ENCODE measurements at regions not wholly inside any gene's neighbourhood (a gene's known extent, or its start where the extent isn't known, plus 50 kb on each side); places are given as distances from the start of the nearest gene placed in this dataset.

GRCh38 chr5:124628721-124629596 is 117.5 kb downstream of the ZNF608 start:
- H3K27ac ChIP-seq (ENCODE audit: extremely low read length, insufficient read depth, low read length): no peak overlapping the region
- H3K9me3 ChIP-seq (ENCODE audit: low read length): no peaks in the 10 kb centered on the region
- no peak overlapping the region for H2AFZ ChIP-seq (ENCODE audit: low read length)
- FAIRE-seq (peak; percentile 12), ATAC-seq (peak; percentile 98), DNase-seq (ENCODE audit: low spot score) (peak; percentile 84)
- H4K20me1 ChIP-seq (ENCODE audit: insufficient read depth, low read length): no peaks in the 10 kb centered on the region
- peaks cover 45% of the 10 kb centered on the region for H3K4me1 ChIP-seq (ENCODE audit: insufficient read depth, low read length)
- H3K4me2 ChIP-seq (ENCODE audit: low read depth, low read length): peak overlapping the region; percentile 52
- ChIA-PET POLR2A (interaction anchor here (0.7 to 1.5 kb wide), 11 partner anchors 12 to 120 kb away, joined by 3 to 17 read pairs (median 5); no protein-coding TSS in a partner anchor), CTCF (ENCODE audit: low intra/inter-chr PET ratio, low total read pairs) (no interaction called here)
- peak overlapping the region in 2 of 3 experiments; percentile 12 to 58; a peak in 4 of 6 replicates for H3K4me3 ChIP-seq (replicated peaks in 1 of 3; ENCODE audit: insufficient read depth in 1 of 3, low read depth in 2 of 3, low read length in 3 of 3)
- BruUV-seq (replicated peaks): no TSS peak
- in situ Hi-C loops (cut with HindIII; ENCODE audit: extremely low pct_ligation_motif_present, low pct_unique_long_range_greater_than_20kb) (no loop called here), intact Hi-C loops (cut with micrococcal nuclease; ENCODE audit: unreplicated experiment) (loop anchor here (1.0 kb wide), 2 partner anchors 30 to 48 kb away; no protein-coding TSS in a partner anchor)
- 48% methylated on average over 6 of the region's 17 CpGs for WGBS (ENCODE audit: low lambda C conversion rate)
- no peaks in the 10 kb centered on the region for H3K36me3 ChIP-seq (replicated peaks in 1 of 2; ENCODE audit: control insufficient read depth in 1 of 2, insufficient read depth in 2 of 2, low read length in 2 of 2)
- H3K9ac ChIP-seq (ENCODE audit: insufficient read depth, low read depth, low read length): peak overlapping the region; percentile 44
- no peaks in the 10 kb centered on the region for H3K79me2 ChIP-seq (ENCODE audit: insufficient read depth, low read length)
- no peaks in the 10 kb centered on the region for H3K27me3 ChIP-seq (ENCODE audit: control insufficient read depth in 1 of 2, insufficient read depth in 2 of 2, low read length in 2 of 2)
- 0 out of 2 replicates have a peak, but pooled peaks have one; percentile 20 for TF ChIP-seq SP5 (CRISPR knock-in tag; IDR thresholded peaks at IDR 0.05; ENCODE audit: borderline replicate concordance, low read depth)
- peak; percentile 65; the same call in 1 of the 2 replicates for TF ChIP-seq HNF1B (CRISPR knock-in tag; IDR thresholded peaks at IDR 0.05)
- peak; percentile 59; the same call in 1 of the 2 replicates for TF ChIP-seq ZMYM3 (CRISPR knock-in tag; IDR thresholded peaks at IDR 0.05)
- peak; percentile 53; the same call in 1 of the 2 replicates for TF ChIP-seq ZBTB43 (CRISPR knock-in tag; conservative IDR thresholded peaks at IDR 0.05)
- no peak for TF ChIP-seq ZNF333 (CRISPR knock-in tag; IDR thresholded peaks at IDR 0.05; ENCODE audit: borderline replicate concordance)
- peak; percentile 72 for TF ChIP-seq HMG20A (CRISPR knock-in tag; IDR thresholded peaks at IDR 0.05; ENCODE audit: borderline replicate concordance)
- peak; percentile 22; the same call in 1 of the 2 replicates for TF ChIP-seq ZNF350 (CRISPR knock-in tag; IDR thresholded peaks at IDR 0.05; ENCODE audit: borderline replicate concordance, low read depth)
- TF ChIP-seq TFAP4 (IDR thresholded peaks at IDR 0.05; ENCODE audit: borderline replicate concordance, low read depth): 0 out of 2 replicates have a peak, but pooled peaks have one; percentile 37
- 0 out of 2 replicates have a peak, but pooled peaks have one; percentile 41 for TF ChIP-seq ZNF704 (CRISPR knock-in tag; IDR thresholded peaks at IDR 0.05; ENCODE audit: borderline replicate concordance)
- TF ChIP-seq ZBTB2 (CRISPR knock-in tag; IDR thresholded peaks at IDR 0.05; ENCODE audit: low read depth): no peak
- peak; percentile 38; the same call in 1 of the 2 replicates for TF ChIP-seq RXRB (CRISPR knock-in tag; IDR thresholded peaks at IDR 0.05; ENCODE audit: borderline replicate concordance)
- TF ChIP-seq KLF13 (CRISPR knock-in tag; IDR thresholded peaks at IDR 0.05): 0 out of 2 replicates have a peak, but pooled peaks have one; percentile 59
- TF ChIP-seq ZNF207 (IDR thresholded peaks at IDR 0.05; ENCODE audit: borderline replicate concordance): no peak
